OCI-LY3 (cell line): ENCODE measurements at regions not wholly inside any gene's neighbourhood (a gene's known extent, or its start where the extent isn't known, plus 50 kb on each side); places are given as distances from the start of the nearest gene placed in this dataset.

Source experiments
- EZH2phosphoT487 ChIP-seq: fragments of 200-600 bp; shearing (Covaris generic); IDR thresholded peaks from 2 replicates; pipeline ENCODE4 v1.6.1; 2018; ENCODE audit warnings: antibody characterized with exemption, mixed run types, low read depth
- TF ChIP-seq, protein P1 (sequence below): fragments of 200-600, 300-600 bp; sonication (generic); IDR thresholded peaks from 2 replicates; pipeline ENCODE4 v1.5.1; 2014; ENCODE audit warnings: antibody characterized with exemption, low read length, low read depth

DNA sequence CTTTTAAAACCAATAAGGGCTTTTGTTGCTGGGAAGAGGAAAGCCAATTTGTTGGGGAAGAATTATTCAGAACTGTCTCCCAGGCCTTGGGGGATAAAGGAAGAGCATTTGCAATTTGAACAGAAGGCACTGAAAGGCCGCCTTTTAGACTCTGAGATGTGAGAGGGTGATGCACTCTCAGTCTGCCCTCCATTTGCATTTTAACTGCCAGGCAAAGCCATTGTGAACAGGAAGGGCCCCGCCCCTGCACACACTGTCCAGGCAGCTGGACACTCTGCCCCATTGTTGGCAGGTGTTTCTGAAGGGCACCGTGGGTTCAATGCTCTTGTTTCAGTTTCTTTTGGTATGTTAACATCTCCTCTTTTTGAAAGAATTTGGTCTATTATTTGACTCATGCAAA lies 169.5 kb upstream of the COPS8 start:
- TF ChIP-seq EZH2phosphoT487 = no peak
- TF ChIP-seq, protein P1, sequence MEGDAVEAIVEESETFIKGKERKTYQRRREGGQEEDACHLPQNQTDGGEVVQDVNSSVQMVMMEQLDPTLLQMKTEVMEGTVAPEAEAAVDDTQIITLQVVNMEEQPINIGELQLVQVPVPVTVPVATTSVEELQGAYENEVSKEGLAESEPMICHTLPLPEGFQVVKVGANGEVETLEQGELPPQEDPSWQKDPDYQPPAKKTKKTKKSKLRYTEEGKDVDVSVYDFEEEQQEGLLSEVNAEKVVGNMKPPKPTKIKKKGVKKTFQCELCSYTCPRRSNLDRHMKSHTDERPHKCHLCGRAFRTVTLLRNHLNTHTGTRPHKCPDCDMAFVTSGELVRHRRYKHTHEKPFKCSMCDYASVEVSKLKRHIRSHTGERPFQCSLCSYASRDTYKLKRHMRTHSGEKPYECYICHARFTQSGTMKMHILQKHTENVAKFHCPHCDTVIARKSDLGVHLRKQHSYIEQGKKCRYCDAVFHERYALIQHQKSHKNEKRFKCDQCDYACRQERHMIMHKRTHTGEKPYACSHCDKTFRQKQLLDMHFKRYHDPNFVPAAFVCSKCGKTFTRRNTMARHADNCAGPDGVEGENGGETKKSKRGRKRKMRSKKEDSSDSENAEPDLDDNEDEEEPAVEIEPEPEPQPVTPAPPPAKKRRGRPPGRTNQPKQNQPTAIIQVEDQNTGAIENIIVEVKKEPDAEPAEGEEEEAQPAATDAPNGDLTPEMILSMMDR = no peak
